ENCODE measurements at regions not wholly inside any gene's neighbourhood (a gene's known extent, or its start where the extent isn't known, plus 50 kb on each side); places are given as distances from the start of the nearest gene placed in this dataset.

DNA sequence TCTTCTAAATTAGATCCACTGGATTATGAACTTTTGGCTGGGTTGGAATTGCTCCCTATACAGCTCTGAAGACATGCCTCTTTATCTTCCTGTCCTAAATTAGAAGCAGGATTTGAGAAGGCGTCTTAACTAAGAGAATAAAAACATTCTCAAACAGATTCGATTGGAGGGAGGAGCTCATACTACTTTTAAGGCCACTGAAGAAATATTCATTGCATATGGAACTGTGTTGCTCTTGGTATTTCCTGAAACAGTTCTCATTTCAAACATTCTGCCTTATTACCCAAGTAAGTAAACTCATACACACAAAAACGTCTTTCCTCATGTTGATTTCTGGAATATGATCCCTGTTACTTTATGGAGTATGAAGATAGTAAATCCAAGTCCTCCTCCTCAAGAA lies 519.7 kb upstream of the CDH4 start:
- intact Hi-C loops (cut with DNase I; ENCODE audit: low total_unique reads): no loop called here
- no peaks in the 10 kb centered on the region for H3K36me3 ChIP-seq
- H3K9me3 ChIP-seq: peaks cover 0 to 13% (median 11%) of the 10 kb centered on the region in 4 donors
- H3K27me3 ChIP-seq: peaks cover 0 to 7% (median 0%) of the 10 kb centered on the region in 3 donors
- H3K4me3 ChIP-seq: no peak overlapping the region
- TF ChIP-seq EP300 (IDR thresholded peaks at IDR 0.05): no peak
- TF ChIP-seq CTCF (IDR thresholded peaks at IDR 0.05): no peak
- no peak for TF ChIP-seq POLR2AphosphoS5 (IDR thresholded peaks at IDR 0.05)
- no peak for TF ChIP-seq POLR2A (IDR thresholded peaks at IDR 0.05)
- no peak overlapping the region for H3K27ac ChIP-seq
- WGBS, 5 donors: 30 to 69% (median 46%) methylated on average over 3 of the region's 3 CpGs
- H3K4me1 ChIP-seq: no peaks in the 10 kb centered on the region
- DNase-seq: no peak

GRCh38 chr20:60748086-60748485 lies 504.0 kb upstream of the CDH4 start:
- intact Hi-C loops (cut with DNase I; ENCODE audit: low total_unique reads): no loop called here
- H3K27ac ChIP-seq: no peak overlapping the region
- DNase-seq: no peak
- no peak for TF ChIP-seq POLR2A (IDR thresholded peaks at IDR 0.05)
- TF ChIP-seq POLR2AphosphoS5 (IDR thresholded peaks at IDR 0.05): no peak
- no peak for TF ChIP-seq EP300 (IDR thresholded peaks at IDR 0.05)
- TF ChIP-seq CTCF (IDR thresholded peaks at IDR 0.05): no peak
- H3K4me3 ChIP-seq: no peak overlapping the region
- no peaks in the 10 kb centered on the region for H3K4me1 ChIP-seq
- H3K36me3 ChIP-seq: no peaks in the 10 kb centered on the region
- H3K9me3 ChIP-seq: no peaks in the 10 kb centered on the region
- peaks cover 0 to 10% (median 0%) of the 10 kb centered on the region in 3 donors for H3K27me3 ChIP-seq
- WGBS, 5 donors: 56 to 81% (median 78%) methylated on average over 6 of the region's 6 CpGs

DNA sequence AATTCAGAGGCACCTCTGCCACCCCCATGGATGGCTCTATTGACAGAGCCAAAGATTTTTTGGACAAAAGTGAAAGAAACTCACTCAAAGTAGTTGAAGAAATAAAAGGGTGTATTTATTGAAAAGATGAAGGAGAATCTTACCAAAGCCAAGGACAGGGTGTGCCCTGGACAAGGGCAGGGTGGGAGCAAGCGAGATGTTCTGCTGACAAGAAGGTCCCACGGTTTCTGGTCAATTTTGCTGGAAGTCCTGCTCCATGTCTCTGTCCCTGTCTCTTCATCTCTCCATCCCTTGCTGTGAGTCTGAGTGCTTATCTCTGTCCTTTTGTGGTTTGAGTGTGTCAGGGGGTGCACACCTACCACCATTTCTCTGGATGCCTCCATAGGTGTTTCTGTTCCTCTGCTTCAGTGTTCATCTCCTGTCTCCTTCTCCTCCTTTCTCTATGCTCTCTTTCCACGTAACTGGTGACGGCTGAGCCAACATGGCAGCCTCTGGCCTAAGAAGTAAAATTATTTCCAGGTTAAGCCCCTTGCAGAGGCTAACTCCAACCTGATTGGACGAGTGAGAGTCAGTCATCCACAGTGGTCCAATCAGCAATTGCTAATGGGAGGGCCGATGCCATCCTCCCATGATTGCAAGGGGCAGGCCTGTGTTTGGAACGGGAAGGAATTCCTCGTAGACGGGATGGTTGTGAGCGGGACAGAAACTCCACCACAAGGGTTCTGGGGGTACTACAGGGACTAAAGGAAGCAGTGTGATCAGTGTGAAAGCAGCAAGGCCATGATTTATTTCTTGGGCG lies 502.1 kb upstream of the CDH4 start:
- Histone ChIP-seq H3K9me3 (no peaks in the 10 kb centered on the region), H3K27ac (no peak overlapping the region), H3K4me1 (no peaks in the 10 kb centered on the region), H3K36me3 (no peaks in the 10 kb centered on the region), H3K4me3 (no peak overlapping the region), H3K27me3 (peaks cover 0 to 17% (median 0%) of the 10 kb centered on the region in 3 donors)
- WGBS, 5 donors: 84 to 92% (median 89%) methylated on average over 11 of the region's 11 CpGs
- TF ChIP-seq CTCF (IDR thresholded peaks at IDR 0.05) (no peak), POLR2A (IDR thresholded peaks at IDR 0.05) (no peak), EP300 (IDR thresholded peaks at IDR 0.05) (no peak), POLR2AphosphoS5 (IDR thresholded peaks at IDR 0.05) (no peak)
- intact Hi-C loops (cut with DNase I; ENCODE audit: low total_unique reads): no loop called here
- DNase-seq: no peak

GRCh38 chr20:60750909-60751308 lies 501.2 kb upstream of the CDH4 start:
- intact Hi-C loops (cut with DNase I; ENCODE audit: low total_unique reads): no loop called here
- no peak for DNase-seq
- TF ChIP-seq EP300 (IDR thresholded peaks at IDR 0.05) (no peak), CTCF (IDR thresholded peaks at IDR 0.05) (no peak), POLR2A (IDR thresholded peaks at IDR 0.05) (no peak), POLR2AphosphoS5 (IDR thresholded peaks at IDR 0.05) (no peak)
- peaks cover 0 to 17% (median 0%) of the 10 kb centered on the region in 3 donors for H3K27me3 ChIP-seq
- H3K4me3 ChIP-seq: no peak overlapping the region
- H3K36me3 ChIP-seq: no peaks in the 10 kb centered on the region
- 84 to 92% (median 87%) methylated on average over 10 of the region's 10 CpGs for WGBS, 5 donors
- no peaks in the 10 kb centered on the region for H3K4me1 ChIP-seq
- H3K9me3 ChIP-seq: no peaks in the 10 kb centered on the region
- no peak overlapping the region for H3K27ac ChIP-seq

Measured in stomach (tissue), 8 donors.